Esophagus mucosa (tissue), 1 donor: ENCODE measurements at regions not wholly inside any gene's neighbourhood (a gene's known extent, or its start where the extent isn't known, plus 50 kb on each side); places are given as distances from the start of the nearest gene placed in this dataset.

Experiments used
- ATAC-seq: fragments of 200-7000 bp; cut with Tn5 transposase; one replicate; pipeline ENCODE4 v1.9.1; 2020
- donor health status: DM: yes; HTN: yes; CAD: no.

GRCh38 chr1:104726917-104727316 lies 977.2 kb downstream of the AMY1C start:
- ATAC-seq: no peak

GRCh38 chr1:104733866-104734265 lies 984.2 kb downstream of the AMY1C start:
- no peak for ATAC-seq

- ATAC-seq: no peak
Observed at GRCh38 chr1:104745875-104746274, 996.2 kb downstream of the AMY1C start.

- no peak for ATAC-seq
Observed at GRCh38 chr1:104746994-104747393, 997.3 kb downstream of the AMY1C start.

GRCh38 chr1:104760017-104760416 lies 1010.3 kb downstream of the AMY1C start:
- no peak for ATAC-seq

GRCh38 chr1:104761961-104762570 lies 1012.4 kb downstream of the AMY1C start:
- no peak for ATAC-seq

- ATAC-seq: no peak
Observed at GRCh38 chr1:104765085-104765484, 1015.4 kb downstream of the AMY1C start.

GRCh38 chr1:104768466-104768865 lies 1018.8 kb downstream of the AMY1C start:
- no peak for ATAC-seq

- ATAC-seq: no peak
Observed at GRCh38 chr1:104780470-104781078, 1030.9 kb downstream of the AMY1C start.

GRCh38 chr1:104785575-104786187 lies 1036.0 kb downstream of the AMY1C start:
- ATAC-seq: no peak

GRCh38 chr1:104787866-104788510 lies 1038.3 kb downstream of the AMY1C start:
- ATAC-seq: no peak

GRCh38 chr1:104791030-104791429 lies 1041.3 kb downstream of the AMY1C start:
- ATAC-seq: no peak

GRCh38 chr1:104794035-104794434 lies 1044.3 kb downstream of the AMY1C start:
- no peak for ATAC-seq

GRCh38 chr1:104795931-104796330 lies 1046.2 kb downstream of the AMY1C start:
- ATAC-seq: no peak

- no peak for ATAC-seq
Observed at GRCh38 chr1:104797982-104798381, 1048.3 kb downstream of the AMY1C start.

GRCh38 chr1:104801344-104801743 lies 1051.6 kb downstream of the AMY1C start:
- ATAC-seq: no peak

GRCh38 chr1:104804147-104804546 lies 1054.4 kb downstream of the AMY1C start:
- no peak for ATAC-seq

- ATAC-seq: no peak
Observed at GRCh38 chr1:104807590-104807989, 1057.9 kb downstream of the AMY1C start.

- ATAC-seq: no peak
Observed at GRCh38 chr1:104825401-104825800, 1075.7 kb downstream of the AMY1C start.

GRCh38 chr1:104830534-104830933 lies 1080.8 kb downstream of the AMY1C start:
- no peak for ATAC-seq

GRCh38 chr1:104852151-104852550 lies 1102.5 kb downstream of the AMY1C start:
- no peak for ATAC-seq

GRCh38 chr1:104853276-104853675 lies 1103.6 kb downstream of the AMY1C start:
- no peak for ATAC-seq

GRCh38 chr1:104854529-104854928 lies 1104.8 kb downstream of the AMY1C start:
- ATAC-seq: no peak

GRCh38 chr1:104855550-104855949 lies 1105.9 kb downstream of the AMY1C start:
- ATAC-seq: no peak
